ENCODE measurements at regions not wholly inside any gene's neighbourhood (a gene's known extent, or its start where the extent isn't known, plus 50 kb on each side); places are given as distances from the start of the nearest gene placed in this dataset.

DNA sequence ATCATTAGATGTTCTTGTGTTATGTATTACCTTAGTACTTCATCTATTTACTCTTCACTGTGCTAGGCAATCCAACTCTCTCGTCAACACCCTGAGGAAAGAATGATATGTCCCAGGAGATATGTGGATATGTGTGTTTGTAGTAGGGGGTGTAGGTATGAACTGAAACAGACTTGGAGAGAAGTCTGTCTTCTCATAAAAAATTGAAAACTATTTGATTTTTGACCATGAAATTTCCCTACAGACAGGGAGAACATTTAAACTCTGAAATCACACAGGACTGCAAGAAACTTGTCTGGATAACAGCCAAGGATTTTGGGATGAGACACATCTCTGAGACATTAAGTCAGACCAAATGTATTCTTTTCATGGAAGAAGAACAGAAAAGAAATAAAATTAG is 967.0 kb upstream of the FAT3 start:
- TF ChIP-seq POLR2A (IDR thresholded peaks at IDR 0.05; ENCODE audit: low read depth, low read length) (no peak), EZH2 (IDR thresholded peaks at IDR 0.05; ENCODE audit: borderline replicate concordance, low read depth, low read length, severe bottlenecking) (no peak), CTCF (IDR thresholded peaks at IDR 0.05; ENCODE audit: extremely low read depth in 1 of 2, insufficient read depth in 1 of 2, low read depth in 1 of 2, low read length in 2 of 2) (no peak), JUN (IDR thresholded peaks at IDR 0.05; ENCODE audit: borderline replicate concordance, insufficient read depth, insufficient read length, low read depth) (no peak), POLR2AphosphoS5 (IDR thresholded peaks at IDR 0.05; ENCODE audit: insufficient read depth, low read depth, low read length) (no peak)

Measured in endothelial cell of umbilical vein (primary cell).